H7 (cell line): ENCODE measurements at regions not wholly inside any gene's neighbourhood (a gene's known extent, or its start where the extent isn't known, plus 50 kb on each side); places are given as distances from the start of the nearest gene placed in this dataset.
"Not testable (repeated sequence)": the region's sequence is repeated elsewhere in the genome, so short reads cannot be mapped to it uniquely, and the experiment has no call there.

Source experiments
- DNase-seq: peaks from one replicate; pipeline ENCODE4 v3.0.0; 2012
- H3K27me3 ChIP-seq: 2 replicates; pipeline ENCODE4 v1.6.0; 2011; ENCODE audit warnings: mild to moderate bottlenecking, low read length; ENCODE audit not compliant: control insufficient read depth, insufficient read depth
- H3K36me3 ChIP-seq: replicated peaks from 2 replicates; pipeline ENCODE4 v1.5.1; 2011; ENCODE audit warnings: low read length; ENCODE audit not compliant: control insufficient read depth, insufficient read depth
- H3K4me3 ChIP-seq: 2 replicates; pipeline ENCODE4 v1.5.1; 2011; ENCODE audit warnings: low read depth, mild to moderate bottlenecking, control low read depth, low read length, moderate library complexity; ENCODE audit not compliant: insufficient read depth

DNA sequence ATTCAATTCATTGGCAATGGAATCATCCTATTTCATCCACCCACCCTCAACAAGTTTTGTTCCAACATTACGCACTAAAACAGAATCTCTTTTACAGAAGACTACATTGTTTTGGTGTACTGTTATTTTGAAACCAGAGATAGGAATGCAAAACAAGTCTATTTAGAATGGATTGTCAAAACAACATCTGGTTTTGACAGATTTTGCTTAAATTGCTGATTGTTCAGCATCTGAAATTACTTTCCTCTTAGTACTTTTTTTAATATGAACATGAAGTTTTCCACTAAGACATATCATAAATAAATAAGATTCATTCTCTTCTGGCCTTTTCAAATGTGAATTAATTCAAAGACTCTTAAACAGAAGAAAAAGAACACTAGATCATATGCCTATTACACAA lies 323.9 kb upstream of the TFPI start:
- no peak overlapping the region for H3K4me3 ChIP-seq
- no peaks in the 10 kb centered on the region for H3K27me3 ChIP-seq
- no peaks in the 10 kb centered on the region for H3K36me3 ChIP-seq
- DNase-seq: no peak

DNA sequence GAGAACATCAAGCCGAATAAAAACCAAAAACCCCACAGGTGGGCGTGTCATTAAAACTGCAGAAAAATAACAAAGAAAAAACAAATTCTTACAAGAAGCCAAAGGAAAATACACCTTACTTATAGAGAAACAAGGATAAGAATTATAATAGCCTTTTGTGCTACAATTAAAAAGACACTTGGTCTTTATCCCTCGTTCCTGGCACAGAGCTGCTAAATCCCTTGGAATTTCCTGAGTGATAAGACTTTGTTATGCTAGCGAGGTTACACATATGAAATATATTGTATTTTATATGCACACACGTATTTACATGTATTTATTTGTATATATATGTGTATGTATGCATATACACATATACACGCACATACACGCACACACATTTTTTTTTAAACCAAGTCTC lies 325.3 kb upstream of the TFPI start:
- Histone ChIP-seq H3K4me3 (no peak overlapping the region), H3K36me3 (no peaks in the 10 kb centered on the region), H3K27me3 (no peaks in the 10 kb centered on the region)
- no peak for DNase-seq

DNA sequence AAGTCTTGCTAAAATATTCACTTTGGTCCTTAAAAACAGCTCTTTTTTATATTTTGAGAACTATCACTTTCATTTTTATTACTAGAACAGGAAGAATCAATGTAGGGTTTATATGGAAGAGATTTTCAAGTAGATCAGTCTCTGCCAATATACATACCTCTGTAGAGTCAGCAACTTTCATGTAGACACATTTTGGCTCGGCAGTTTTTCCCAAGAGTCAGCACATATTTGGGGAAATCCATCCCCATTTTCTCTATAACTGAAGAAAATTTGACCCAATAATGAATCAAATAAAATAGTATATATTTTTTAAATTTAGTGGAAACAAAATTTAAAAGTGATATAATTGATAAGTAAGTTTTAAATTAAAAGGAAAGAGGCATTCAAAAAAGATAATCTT lies 329.8 kb upstream of the TFPI start:
- DNase-seq: no peak
- no peaks in the 10 kb centered on the region for H3K36me3 ChIP-seq
- no peak overlapping the region for H3K4me3 ChIP-seq
- no peaks in the 10 kb centered on the region for H3K27me3 ChIP-seq

DNA sequence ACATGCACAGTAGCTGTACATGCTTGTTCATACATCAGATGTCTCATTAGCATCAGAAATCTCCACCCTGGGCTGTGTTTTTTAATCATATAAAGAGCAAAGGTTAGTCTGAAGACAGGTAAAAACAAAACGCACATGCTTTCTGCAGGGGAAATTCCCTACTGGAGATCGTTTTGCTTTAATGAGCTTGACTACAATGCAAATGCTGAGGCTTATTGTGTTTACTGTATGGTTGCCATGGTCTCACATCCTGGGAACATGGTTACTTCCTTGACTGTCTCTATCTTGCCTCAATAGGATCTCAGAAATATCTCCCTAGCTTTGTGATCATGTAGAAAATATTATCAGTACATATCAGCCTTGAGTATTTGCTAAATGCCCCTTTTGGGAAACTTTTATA lies 336.5 kb upstream of the TFPI start:
- Histone ChIP-seq H3K27me3 (no peaks in the 10 kb centered on the region), H3K36me3 (no peaks in the 10 kb centered on the region)
- peak; percentile 5 for DNase-seq

DNA sequence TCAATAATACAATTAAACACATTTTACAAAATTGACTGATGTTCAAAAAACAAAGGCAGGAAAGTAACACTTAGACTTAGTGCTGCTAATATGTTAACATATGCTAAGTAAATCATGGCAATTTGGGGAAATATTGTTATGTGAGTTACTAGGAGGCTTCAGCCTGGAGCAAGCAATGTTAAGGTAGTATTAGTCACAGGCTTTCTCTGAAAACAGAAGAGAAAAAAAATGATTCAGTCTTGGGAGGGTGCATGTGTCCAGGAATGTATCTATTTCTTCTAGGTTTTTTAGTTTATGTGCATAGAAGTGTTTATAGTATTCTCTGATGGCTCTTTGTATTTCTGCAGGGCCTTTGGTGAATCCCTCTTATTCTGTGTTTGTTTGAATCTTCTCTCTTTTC lies 345.8 kb upstream of the TFPI start:
- H3K36me3 ChIP-seq: no peaks in the 10 kb centered on the region
- no peak overlapping the region for H3K4me3 ChIP-seq
- DNase-seq: no peak
- H3K27me3 ChIP-seq: no peaks in the 10 kb centered on the region

More for the DNA sequence above, 336.5 kb upstream of the TFPI start:
- H3K4me3 ChIP-seq: no peak overlapping the region

DNA sequence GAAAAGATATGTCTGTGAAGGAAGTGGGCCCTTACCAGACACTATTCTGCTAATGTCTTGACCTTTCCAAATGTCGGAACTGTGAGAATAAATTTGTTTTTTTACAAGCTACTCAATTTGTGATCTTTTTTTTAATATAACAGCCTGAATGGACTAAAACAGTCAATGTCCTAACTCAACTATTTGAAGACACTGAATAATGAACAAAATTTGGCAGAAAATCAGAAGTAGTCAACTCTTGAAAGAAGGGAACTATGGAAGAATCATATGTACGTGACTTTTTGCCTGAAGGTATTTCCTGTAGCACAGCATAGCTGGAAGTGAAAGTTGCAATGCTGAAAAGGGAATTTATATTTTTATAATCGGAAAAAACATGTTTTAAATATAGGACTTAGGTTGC lies 351.8 kb upstream of the TFPI start:
- H3K4me3 ChIP-seq: no peak overlapping the region
- no peaks in the 10 kb centered on the region for H3K36me3 ChIP-seq
- DNase-seq: no peak
- H3K27me3 ChIP-seq: no peaks in the 10 kb centered on the region

DNA sequence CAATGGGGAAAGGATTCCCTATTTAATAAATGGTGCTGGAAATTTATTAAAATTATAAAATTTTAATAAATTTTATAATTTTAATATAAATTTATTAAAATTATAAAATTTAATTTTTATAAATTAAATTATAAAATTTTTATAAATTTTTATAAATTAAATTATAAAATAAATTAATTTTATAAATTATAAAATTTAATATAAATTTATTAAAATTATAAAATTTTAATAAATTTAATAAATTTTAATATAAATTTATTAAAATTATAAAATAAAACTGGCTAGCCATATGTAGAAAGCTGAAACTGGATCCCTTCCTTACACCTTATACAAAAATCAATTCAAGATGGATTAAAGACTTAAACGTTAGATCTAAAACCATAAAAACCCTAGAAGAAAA lies 356.7 kb upstream of the TFPI start:
- not testable (repeated sequence) for H3K27me3 ChIP-seq, H3K36me3 ChIP-seq, DNase-seq, H3K4me3 ChIP-seq

DNA sequence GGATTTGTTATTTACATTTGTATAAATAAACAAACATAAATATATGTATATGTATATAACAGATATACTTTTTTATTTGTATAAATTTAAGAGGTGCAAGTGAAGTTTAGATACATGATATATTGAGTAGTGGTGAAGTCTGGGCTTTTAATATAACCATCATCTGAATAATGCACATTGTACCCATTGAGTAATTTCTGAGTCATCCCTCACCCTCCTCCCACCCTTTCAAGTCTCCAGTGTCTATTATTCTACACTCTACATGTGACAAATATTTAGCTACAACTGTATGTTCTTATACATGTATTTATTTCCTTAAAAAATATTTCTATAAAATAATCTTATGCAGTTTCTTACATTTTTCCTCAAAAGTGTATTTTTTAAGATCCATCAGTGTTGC lies 358.7 kb upstream of the TFPI start:
- Histone ChIP-seq H3K4me3 (no peak overlapping the region), H3K27me3 (no peaks in the 10 kb centered on the region), H3K36me3 (no peaks in the 10 kb centered on the region)
- DNase-seq: no peak

DNA sequence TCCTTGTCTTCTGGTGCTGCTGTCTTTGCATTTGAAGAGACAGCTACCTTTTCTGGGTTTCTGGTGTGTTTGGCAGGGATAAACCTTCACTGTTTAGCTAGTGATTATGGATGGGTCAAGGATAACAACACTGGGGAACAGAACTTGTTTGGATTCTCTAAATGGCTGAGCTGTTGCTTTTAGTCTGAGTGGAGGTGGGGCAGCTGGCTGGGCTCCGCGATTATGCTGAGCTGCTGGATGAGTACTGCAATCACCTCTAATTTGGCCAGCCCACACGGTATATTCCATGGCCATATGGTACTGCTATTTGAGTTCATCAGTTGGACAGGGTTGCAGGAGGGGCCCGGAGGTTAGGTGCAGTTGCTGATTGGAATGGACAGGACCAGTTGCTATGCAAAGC lies 361.6 kb upstream of the TFPI start:
- Histone ChIP-seq H3K4me3 (no peak overlapping the region), H3K27me3 (no peaks in the 10 kb centered on the region), H3K36me3 (no peaks in the 10 kb centered on the region)
- no peak for DNase-seq

DNA sequence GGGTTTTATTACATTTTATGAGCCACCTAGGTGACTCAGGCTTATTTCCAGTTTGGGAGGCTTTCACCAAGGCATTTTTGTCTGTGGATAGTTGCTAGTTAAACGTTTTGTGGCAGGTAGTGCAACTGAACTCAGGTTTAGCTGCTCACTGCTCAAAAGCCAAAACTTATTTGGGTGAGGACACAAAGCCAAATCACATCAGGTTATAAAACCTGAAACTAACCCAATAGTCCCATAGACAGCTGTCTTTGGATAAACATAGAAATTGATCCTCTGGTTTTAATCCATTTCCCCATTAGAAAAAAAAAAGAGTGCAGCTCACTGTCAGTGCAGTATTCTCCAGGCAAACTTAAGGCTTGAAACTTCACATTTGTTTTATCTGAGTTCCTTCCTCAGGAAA lies 362.6 kb upstream of the TFPI start:
- H3K4me3 ChIP-seq: no peak overlapping the region
- no peaks in the 10 kb centered on the region for H3K36me3 ChIP-seq
- H3K27me3 ChIP-seq: no peaks in the 10 kb centered on the region
- DNase-seq: no peak

DNA sequence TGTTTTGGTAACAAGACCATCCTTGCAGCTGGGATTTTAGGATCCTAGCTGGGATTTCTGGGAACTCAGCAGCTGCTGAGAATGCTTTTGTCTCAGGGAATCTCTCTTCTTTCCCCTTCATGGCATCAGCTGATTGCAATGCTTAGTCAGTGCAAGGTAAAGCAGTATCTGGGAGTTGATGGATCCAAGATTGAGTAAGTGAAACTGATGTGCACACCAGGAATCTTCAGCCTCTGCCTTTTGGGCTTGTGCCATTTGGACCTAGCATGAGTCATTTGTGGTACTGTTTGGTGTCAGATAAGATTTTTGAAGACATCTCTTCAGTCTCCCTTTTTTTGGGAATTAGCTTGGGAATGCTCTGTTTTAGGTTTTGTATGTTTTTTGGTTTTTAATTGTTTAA lies 363.3 kb upstream of the TFPI start:
- DNase-seq: no peak
- H3K27me3 ChIP-seq: no peaks in the 10 kb centered on the region
- no peak overlapping the region for H3K4me3 ChIP-seq
- H3K36me3 ChIP-seq: no peaks in the 10 kb centered on the region

DNA sequence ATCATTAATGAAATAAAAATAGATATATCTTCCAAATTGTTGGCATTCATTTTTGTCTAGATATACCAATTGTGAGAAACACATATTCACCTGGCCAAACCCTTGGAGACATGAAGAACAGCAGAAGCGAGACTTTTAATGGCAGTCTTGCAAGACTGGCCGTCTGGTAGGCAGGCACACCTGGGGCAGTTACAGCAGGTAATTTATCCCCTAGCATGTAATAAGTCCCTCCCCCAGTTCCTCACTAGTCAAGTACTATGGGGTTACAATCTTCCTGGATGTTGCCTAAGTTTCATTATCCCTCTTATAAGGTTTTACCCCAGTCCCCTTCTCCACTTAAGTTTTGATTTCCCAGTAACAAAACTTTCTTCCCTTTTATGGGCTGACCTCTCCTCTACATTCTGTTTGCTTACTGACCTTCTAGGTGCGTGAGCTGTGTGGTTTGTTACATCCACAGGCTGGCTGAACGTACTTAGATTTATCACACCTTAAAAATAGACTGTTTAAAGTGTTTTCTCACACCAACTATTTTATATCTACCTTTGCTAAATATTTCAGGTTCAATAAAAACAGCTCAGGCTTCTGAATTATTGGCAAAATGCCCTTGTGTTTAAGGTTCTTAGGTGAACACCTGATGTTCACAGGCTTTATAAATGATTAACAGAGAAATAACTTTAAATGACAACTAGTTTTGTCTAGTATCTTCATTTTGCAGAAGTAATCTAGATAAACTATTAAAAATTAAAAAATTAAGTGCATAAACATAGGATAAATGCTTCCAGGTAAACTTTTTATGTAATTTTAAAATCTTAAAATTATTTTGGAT lies 365.0 kb upstream of the TFPI start:
- DNase-seq: no peak
- Histone ChIP-seq H3K4me3 (no peak overlapping the region), H3K27me3 (no peaks in the 10 kb centered on the region), H3K36me3 (no peaks in the 10 kb centered on the region)

DNA sequence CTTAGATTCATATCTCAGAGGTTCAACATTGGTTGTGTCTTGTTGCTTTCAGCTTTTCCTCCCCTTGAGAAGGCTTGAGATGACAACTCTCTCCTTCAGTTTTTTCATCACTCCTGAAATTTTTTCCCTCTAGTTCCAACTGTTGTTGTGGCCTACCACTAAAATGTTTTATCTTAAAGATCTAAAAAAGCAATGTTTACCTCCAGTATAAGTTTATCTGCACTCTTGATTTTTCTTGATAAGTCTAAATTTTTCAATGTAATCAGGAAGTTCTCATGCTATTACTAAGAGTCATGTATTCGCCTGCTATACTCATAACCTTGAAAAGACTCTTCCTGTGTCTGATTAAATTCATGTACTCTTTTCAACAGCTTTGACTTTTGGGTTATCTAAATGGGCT lies 366.3 kb upstream of the TFPI start:
- Histone ChIP-seq H3K36me3 (no peaks in the 10 kb centered on the region), H3K27me3 (no peaks in the 10 kb centered on the region), H3K4me3 (no peak overlapping the region)
- no peak for DNase-seq

DNA sequence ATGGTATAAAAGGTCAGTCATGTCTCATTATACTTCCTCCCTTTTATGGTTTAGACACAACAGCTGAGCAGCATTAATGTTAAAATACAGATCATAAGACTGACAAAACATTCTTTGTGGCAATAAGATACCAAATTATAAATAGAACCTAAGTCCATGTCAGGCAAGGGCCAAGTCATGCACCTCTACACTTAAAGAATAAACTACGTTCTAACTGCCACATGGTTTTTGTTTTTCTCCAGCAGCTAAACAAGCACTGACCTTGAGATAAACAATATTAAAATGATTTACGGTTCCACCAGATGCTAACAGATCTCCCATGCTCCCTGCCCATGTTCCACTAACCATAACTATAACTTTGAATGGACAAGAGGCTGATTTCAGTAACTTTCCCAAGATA lies 368.6 kb upstream of the TFPI start:
- H3K36me3 ChIP-seq: no peaks in the 10 kb centered on the region
- no peaks in the 10 kb centered on the region for H3K27me3 ChIP-seq
- no peak for DNase-seq
- H3K4me3 ChIP-seq: no peak overlapping the region

DNA sequence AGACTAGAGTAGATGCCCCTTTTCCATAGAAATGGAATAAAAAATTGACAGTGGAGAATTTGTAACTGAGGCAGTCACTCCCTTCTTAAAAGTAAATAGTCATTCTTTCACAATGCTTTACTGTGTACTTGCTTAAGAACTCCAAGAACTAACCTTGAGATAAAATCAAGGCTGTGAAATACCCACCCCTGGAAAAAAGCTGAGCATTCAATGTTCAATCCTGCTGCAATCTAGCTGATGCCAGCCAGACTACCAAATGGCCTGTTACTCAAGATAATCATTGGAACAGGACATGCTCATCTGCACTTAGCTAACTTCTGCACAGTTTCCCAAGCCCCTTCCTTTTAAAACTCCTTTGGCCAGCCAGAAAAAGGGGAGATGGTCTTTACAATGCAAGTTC lies 367.4 kb upstream of the GULP1 start:
- H3K4me3 ChIP-seq: no peak overlapping the region
- no peak for DNase-seq
- H3K36me3 ChIP-seq: no peaks in the 10 kb centered on the region
- H3K27me3 ChIP-seq: no peaks in the 10 kb centered on the region

DNA sequence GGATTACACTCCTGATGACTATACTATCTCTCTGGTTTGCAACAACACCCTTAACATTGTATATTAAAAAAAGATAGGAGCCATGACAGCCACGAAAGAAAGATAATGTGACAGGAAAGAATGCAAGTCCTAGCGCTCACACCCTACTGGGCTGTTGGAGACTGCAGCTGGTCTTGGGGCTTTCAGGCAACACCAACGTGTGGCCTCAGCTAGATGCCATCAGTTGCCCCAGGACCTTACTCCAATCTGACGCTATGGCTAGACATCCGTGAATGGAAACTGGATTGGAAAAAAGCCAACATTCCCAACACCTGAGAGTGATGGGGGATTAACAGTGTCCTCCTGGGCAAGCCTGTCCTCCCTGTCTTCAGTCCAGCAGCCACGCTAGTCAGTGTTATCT lies 357.4 kb upstream of the GULP1 start:
- DNase-seq: no peak
- no peaks in the 10 kb centered on the region for H3K27me3 ChIP-seq

More for the DNA sequence above, 357.4 kb upstream of the GULP1 start:
- Histone ChIP-seq H3K4me3 (no peak overlapping the region), H3K36me3 (no peaks in the 10 kb centered on the region)
